IMR-90 (cell line): ENCODE measurements at regions not wholly inside any gene's neighbourhood (a gene's known extent, or its start where the extent isn't known, plus 50 kb on each side); places are given as distances from the start of the nearest gene placed in this dataset.

Experiments
- ATAC-seq: fragments of 200-7000 bp; cut with Tn5 transposase; 2 replicates; pipeline ENCODE4 v1.9.1; 2020; ENCODE audit warnings: low read depth, mild to moderate bottlenecking, moderate library complexity
- BruUV-seq: library from RNA; stranded (reverse); fragments of 400-500 nt; replicated peaks from 2 replicates; lab custom pipeline; 2021; lab: Mats Ljungman, UMichigan
- CTCF ChIA-PET: fragments of 300-600 bp; formaldehyde crosslinking; extraction: SDS; loops from one replicate; lab custom pipeline; 2021; ENCODE audit warnings: antibody characterized with exemption; lab: Yijun Ruan, JAX
- POLR2A ChIA-PET: fragments of 300-600 bp; sonication (Branson Sonifier 250); formaldehyde crosslinking; loops from one replicate; lab custom pipeline; 2022; ENCODE audit warnings: antibody characterized with exemption; ENCODE audit not compliant: unreplicated experiment; lab: Charles Lee
- DNase-seq: peaks from one replicate; pipeline ENCODE4 v3.0.0; 2013
- H2AFZ ChIP-seq: replicated peaks from 2 replicates; pipeline ENCODE3; 2013; ENCODE audit warnings: low read length, mild to moderate bottlenecking; ENCODE audit not compliant: poor library complexity
- H2AK5ac ChIP-seq: 2 replicates; pipeline ENCODE4 v1.6.1; 2013; ENCODE audit warnings: low read depth, low read length, inconsistent platforms
- H2AK9ac ChIP-seq: replicated peaks from 2 replicates; pipeline ENCODE3; 2013; ENCODE audit warnings: mild to moderate bottlenecking, low read depth, low read length, moderate library complexity; ENCODE audit not compliant: poor library complexity
- H2BK120ac ChIP-seq: 2 replicates; pipeline ENCODE4 v1.6.1; 2013; ENCODE audit warnings: low read depth, low read length, inconsistent platforms
- H2BK15ac ChIP-seq: 3 replicates; pipeline ENCODE4 v1.6.1; 2013; ENCODE audit warnings: low read depth, low read length, inconsistent platforms
- H2BK20ac ChIP-seq: 2 replicates; pipeline ENCODE4 v1.6.1; 2013; ENCODE audit warnings: low read depth, mild to moderate bottlenecking, inconsistent platforms, low read length, moderate library complexity
- H2BK5ac ChIP-seq: 2 replicates; pipeline ENCODE4 v1.6.1; 2013; ENCODE audit warnings: mild to moderate bottlenecking, low read depth, low read length, inconsistent platforms; ENCODE audit not compliant: poor library complexity, severe bottlenecking
- H3K14ac ChIP-seq: replicated peaks from 2 replicates; pipeline ENCODE4 v1.6.1; 2013; ENCODE audit warnings: low read depth, low read length, inconsistent platforms
- H3K18ac ChIP-seq: 2 replicates; pipeline ENCODE4 v1.6.1; 2013; ENCODE audit warnings: low read depth, low read length, control low read depth
- H3K23ac ChIP-seq: 2 replicates; pipeline ENCODE4 v1.6.1; 2013; ENCODE audit warnings: low read depth, low read length, inconsistent platforms
- H3K27ac ChIP-seq: 2 replicates; pipeline ENCODE4 v1.5.1; 2013; ENCODE audit warnings: mild to moderate bottlenecking, control low read depth, low read length; ENCODE audit not compliant: insufficient read depth
- H3K27me3 ChIP-seq: 2 replicates; pipeline ENCODE4 v1.6.1; 2013; ENCODE audit warnings: low read length; ENCODE audit not compliant: control insufficient read depth, insufficient read depth
- H3K36me3 ChIP-seq: 2 replicates; pipeline ENCODE4 v1.6.1; 2013; ENCODE audit warnings: low read length, mixed read lengths; ENCODE audit not compliant: control insufficient read depth, insufficient read depth
- H3K4ac ChIP-seq: 2 replicates; pipeline ENCODE4 v1.6.1; 2013; ENCODE audit warnings: low read depth, low read length, inconsistent platforms
- H3K4me1 ChIP-seq: 2 replicates; pipeline ENCODE4 v1.6.1; 2013; ENCODE audit warnings: low read length, mixed read lengths; ENCODE audit not compliant: control insufficient read depth, insufficient read depth
- H3K4me2 ChIP-seq: 2 replicates; pipeline ENCODE4 v1.6.1; 2013; ENCODE audit warnings: low read depth, mild to moderate bottlenecking, control low read depth, low read length, moderate library complexity
- H3K4me3 ChIP-seq: 2 replicates; pipeline ENCODE4 v1.5.1; 2013; ENCODE audit warnings: low read depth, mild to moderate bottlenecking, control low read depth, low read length, moderate library complexity; ENCODE audit not compliant: insufficient read depth
- H3K56ac ChIP-seq: 2 replicates; pipeline ENCODE4 v1.6.1; 2013; ENCODE audit warnings: low read length, inconsistent platforms; ENCODE audit not compliant: insufficient read depth; ENCODE audit errors: extremely low read depth
- H3K79me1 ChIP-seq, 2 experiments: 2 replicates each; pipeline ENCODE4 v1.6.1; 2013; ENCODE audit warnings: low read length in 2 of 2, inconsistent platforms in 1 of 2, low read depth in 1 of 2
- H3K9ac ChIP-seq: 2 replicates; pipeline ENCODE4 v1.6.1; 2013; ENCODE audit warnings: low read depth, low read length, control low read depth
- H3K9me1 ChIP-seq: 2 replicates; pipeline ENCODE4 v1.6.1; 2013; ENCODE audit warnings: low read length, inconsistent platforms; ENCODE audit not compliant: insufficient read depth
- H3K9me3 ChIP-seq: 2 replicates; pipeline ENCODE4 v1.6.1; 2013; ENCODE audit warnings: low read length; ENCODE audit not compliant: control insufficient read depth, insufficient read depth
- H4K20me1 ChIP-seq: 2 replicates; pipeline ENCODE4 v1.6.1; 2013; ENCODE audit warnings: low read length, inconsistent platforms; ENCODE audit not compliant: insufficient read depth
- H4K5ac ChIP-seq: 2 replicates; pipeline ENCODE4 v1.6.1; 2013; ENCODE audit warnings: mild to moderate bottlenecking, low read depth, low read length, control low read depth
- H4K8ac ChIP-seq, 2 experiments: 2 replicates each; pipeline ENCODE4 v1.6.1; 2013; ENCODE audit warnings: low read depth in 2 of 2, low read length in 2 of 2, control low read depth in 1 of 2, inconsistent platforms in 1 of 2
- H4K91ac ChIP-seq: 2 replicates; pipeline ENCODE4 v1.6.1; 2013; ENCODE audit warnings: low read depth, low read length, inconsistent platforms; ENCODE audit not compliant: insufficient read depth
- BHLHE40 ChIP-seq: fragments of 150-350 bp; IDR thresholded peaks from 2 replicates; pipeline ENCODE4 v1.6.1; 2016; ENCODE audit warnings: mild to moderate bottlenecking, low read depth, low read length
- CEBPB ChIP-seq: IDR thresholded peaks from 2 replicates; pipeline ENCODE4 v1.6.1; 2012; ENCODE audit warnings: low read depth, low read length, improper control_type of control experiment
- CHD1 ChIP-seq: IDR thresholded peaks from 2 replicates; pipeline ENCODE4 v1.6.1; 2012; ENCODE audit warnings: low read depth, low read length, improper control_type of control experiment
- FOS ChIP-seq: fragments of 150-350 bp; IDR thresholded peaks from 2 replicates; pipeline ENCODE4 v1.6.1; 2016; ENCODE audit warnings: low read depth, low read length
- MAFK ChIP-seq: IDR thresholded peaks from 2 replicates; pipeline ENCODE4 v1.6.1; 2012; ENCODE audit warnings: low read depth, low read length, improper control_type of control experiment
- MAZ ChIP-seq: IDR thresholded peaks from 2 replicates; pipeline ENCODE4 v1.6.1; 2012; ENCODE audit warnings: low read depth, mild to moderate bottlenecking, low read length, improper control_type of control experiment, moderate library complexity, borderline replicate concordance
- POLR2A ChIP-seq: IDR thresholded peaks from 2 replicates; pipeline ENCODE4 v1.6.1; 2012; ENCODE audit warnings: mild to moderate bottlenecking, low read depth, low read length
- RAD21 ChIP-seq: IDR thresholded peaks from 2 replicates; pipeline ENCODE4 v1.6.1; 2012; ENCODE audit warnings: low read length, improper control_type of control experiment
- RCOR1 ChIP-seq: IDR thresholded peaks from 2 replicates; pipeline ENCODE4 v1.6.1; 2012; ENCODE audit warnings: mild to moderate bottlenecking, low read length, improper control_type of control experiment; ENCODE audit not compliant: insufficient replicate concordance
- RFX5 ChIP-seq: IDR thresholded peaks from 2 replicates; pipeline ENCODE4 v1.8.0; 2012; ENCODE audit warnings: low read depth, mild to moderate bottlenecking, low read length, moderate library complexity
- SMC3 ChIP-seq: fragments of 150-350 bp; IDR thresholded peaks from 2 replicates; pipeline ENCODE4 v1.6.1; 2016; ENCODE audit warnings: low read depth, mild to moderate bottlenecking, antibody characterized with exemption, low read length, moderate library complexity
- USF2 ChIP-seq: fragments of 150-350 bp; IDR thresholded peaks from 2 replicates; pipeline ENCODE4 v1.6.1; 2017; ENCODE audit warnings: mild to moderate bottlenecking, antibody characterized with exemption, low read length, low read depth
- dilution Hi-C: fragments of 300-500 bp; cut with HindIII; formaldehyde crosslinking; loops from one replicate; pipeline ENCODE4 v1.14.3; 2018; ENCODE audit warnings: low sequenced_read_pairs; ENCODE audit not compliant: unreplicated experiment
- in situ Hi-C: fragments of 300-500 bp; cut with MboI; formaldehyde crosslinking; loops from 3 replicates; pipeline ENCODE4 v1.14.3; 2019; ENCODE audit warnings: low sequenced_read_pairs, inconsistent platforms, mixed read lengths
- intact Hi-C: fragments of 100-400 bp; cut with micrococcal nuclease; formaldehyde crosslinking; loops from 2 replicates; pipeline ENCODE4 v1.10.0; 2022
- TF ChIP-seq, protein P1 (sequence below): conservative IDR thresholded peaks from 2 replicates; pipeline ENCODE4 v1.5.1; 2012; ENCODE audit warnings: mild to moderate bottlenecking, low read depth, low read length, improper control_type of control experiment

DNA sequence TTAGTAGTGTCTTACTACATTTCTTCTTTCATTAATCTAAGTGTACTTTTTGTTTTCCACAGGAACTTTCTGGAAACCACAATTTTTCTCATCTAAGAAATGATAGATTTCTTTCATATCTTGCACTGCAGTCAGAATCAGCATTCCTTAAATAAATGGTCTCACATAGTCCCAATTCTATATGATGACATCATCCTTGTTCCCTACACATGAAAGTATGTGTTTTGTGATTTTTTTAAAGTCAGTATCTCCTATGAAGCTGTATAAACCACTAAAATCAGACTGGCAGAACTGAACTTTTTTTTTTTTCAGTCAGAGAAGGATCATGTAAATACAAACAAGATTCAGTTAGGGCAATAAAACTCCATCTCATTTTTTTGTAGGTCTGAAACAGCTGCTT lies 742.6 kb upstream of the CXADR start:
- Histone ChIP-seq H3K4me2 (no peak overlapping the region), H3K4ac (no peak overlapping the region), H2AK5ac (no peak overlapping the region), H2BK120ac (no peak overlapping the region), H3K36me3 (no peaks in the 10 kb centered on the region), H3K27ac (no peak overlapping the region), H3K4me1 (peaks cover 4% of the 10 kb centered on the region), H3K4me3 (no peak overlapping the region), H2AFZ (no peak overlapping the region), H3K23ac (no peak overlapping the region), H4K20me1 (no peaks in the 10 kb centered on the region), H2BK20ac (no peak overlapping the region), H2AK9ac (no peak overlapping the region), H3K9me1 (peaks cover 2% of the 10 kb centered on the region), H2BK15ac (no peak overlapping the region), H3K9me3 (no peaks in the 10 kb centered on the region), H3K9ac (no peak overlapping the region), H3K27me3 (no peaks in the 10 kb centered on the region), H3K79me1 (no peaks in the 10 kb centered on the region), H4K8ac (no peak overlapping the region), H3K18ac (no peak overlapping the region), H4K91ac (no peak overlapping the region), H4K5ac (no peak overlapping the region), H3K14ac (no peak overlapping the region), H3K56ac (no peak overlapping the region), H2BK5ac (no peak overlapping the region)
- TF ChIP-seq BHLHE40 (no peak), POLR2A (no peak), SMC3 (no peak), RFX5 (no peak), CHD1 (no peak), RAD21 (no peak), FOS (no peak), USF2 (no peak), RCOR1 (no peak), MAFK (no peak), MAZ (no peak), CEBPB (no peak)
- TF ChIP-seq, protein P1, sequence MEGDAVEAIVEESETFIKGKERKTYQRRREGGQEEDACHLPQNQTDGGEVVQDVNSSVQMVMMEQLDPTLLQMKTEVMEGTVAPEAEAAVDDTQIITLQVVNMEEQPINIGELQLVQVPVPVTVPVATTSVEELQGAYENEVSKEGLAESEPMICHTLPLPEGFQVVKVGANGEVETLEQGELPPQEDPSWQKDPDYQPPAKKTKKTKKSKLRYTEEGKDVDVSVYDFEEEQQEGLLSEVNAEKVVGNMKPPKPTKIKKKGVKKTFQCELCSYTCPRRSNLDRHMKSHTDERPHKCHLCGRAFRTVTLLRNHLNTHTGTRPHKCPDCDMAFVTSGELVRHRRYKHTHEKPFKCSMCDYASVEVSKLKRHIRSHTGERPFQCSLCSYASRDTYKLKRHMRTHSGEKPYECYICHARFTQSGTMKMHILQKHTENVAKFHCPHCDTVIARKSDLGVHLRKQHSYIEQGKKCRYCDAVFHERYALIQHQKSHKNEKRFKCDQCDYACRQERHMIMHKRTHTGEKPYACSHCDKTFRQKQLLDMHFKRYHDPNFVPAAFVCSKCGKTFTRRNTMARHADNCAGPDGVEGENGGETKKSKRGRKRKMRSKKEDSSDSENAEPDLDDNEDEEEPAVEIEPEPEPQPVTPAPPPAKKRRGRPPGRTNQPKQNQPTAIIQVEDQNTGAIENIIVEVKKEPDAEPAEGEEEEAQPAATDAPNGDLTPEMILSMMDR: no peak
- ChIA-PET POLR2A (no interaction called here), CTCF (no interaction called here)
- DNase-seq: no peak
- ATAC-seq: no peak; the same call in 1 of the 2 replicates
- BruUV-seq: no TSS peak
- in situ Hi-C loops: no loop called here
- intact Hi-C loops: no loop called here
- dilution Hi-C loops: no loop called here
